A673 (cell line): ENCODE measurements at regions not wholly inside any gene's neighbourhood (a gene's known extent, or its start where the extent isn't known, plus 50 kb on each side); places are given as distances from the start of the nearest gene placed in this dataset.

Experiments used
- BruUV-seq: library from RNA; stranded (reverse); fragments of 400-500 nt; replicated peaks from 2 replicates; lab custom pipeline; 2021; lab: Mats Ljungman, UMichigan
- CTCF ChIA-PET: fragments of 300-600 bp; sonication (Branson Sonifier 250); formaldehyde crosslinking; loops from one replicate; lab custom pipeline; 2022; ENCODE audit warnings: antibody characterized with exemption; lab: Charles Lee
- POLR2A ChIA-PET: fragments of 300-600 bp; sonication (Branson Sonifier 250); formaldehyde crosslinking; loops from one replicate; lab custom pipeline; 2022; ENCODE audit warnings: antibody characterized with exemption; ENCODE audit not compliant: low non-redundant PET; lab: Charles Lee
- DNase-seq: peaks from one replicate; pipeline ENCODE4 v3.0.0-alpha.2; 2015; ENCODE audit warnings: low spot score
- H3K27ac ChIP-seq: fragments of 200-600 bp; sonication (generic); 2 replicates; pipeline ENCODE4 v1.5.1; 2016; ENCODE audit warnings: mixed run types, low read depth, mild to moderate bottlenecking, mixed read lengths, antibody characterized with exemption, low read length; ENCODE audit not compliant: poor library complexity, severe bottlenecking
- H3K27me3 ChIP-seq: fragments of 200-600 bp; sonication (generic); replicated peaks from 2 replicates; pipeline ENCODE4 v1.6.1; 2017; ENCODE audit warnings: mixed run types, low read depth, mild to moderate bottlenecking, mixed read lengths, antibody characterized with exemption, low read length; ENCODE audit not compliant: insufficient read depth, poor library complexity
- H3K36me3 ChIP-seq: fragments of 200-600 bp; sonication (generic); 2 replicates; pipeline ENCODE4 v1.6.1; 2016; ENCODE audit warnings: mixed run types, mild to moderate bottlenecking, mixed read lengths, antibody characterized with exemption, low read length; ENCODE audit not compliant: insufficient read depth, poor library complexity, severe bottlenecking
- H3K4me1 ChIP-seq: fragments of 200-600 bp; sonication (generic); 2 replicates; pipeline ENCODE4 v1.6.1; 2017; ENCODE audit warnings: mixed run types, mild to moderate bottlenecking, mixed read lengths, antibody characterized with exemption, low read length; ENCODE audit not compliant: insufficient read depth, poor library complexity, severe bottlenecking
- H3K4me3 ChIP-seq: fragments of 200-600 bp; sonication (generic); 2 replicates; pipeline ENCODE4 v1.5.1; 2016; ENCODE audit warnings: low read depth, mixed run types, mild to moderate bottlenecking, mixed read lengths, low read length; ENCODE audit not compliant: poor library complexity, severe bottlenecking
- H3K9me3 ChIP-seq: fragments of 200-600 bp; sonication (generic); 2 replicates; pipeline ENCODE4 v1.6.1; 2016; ENCODE audit warnings: mixed run types, low read depth, mild to moderate bottlenecking, mixed read lengths, antibody characterized with exemption, low read length; ENCODE audit not compliant: poor library complexity, severe bottlenecking
- CTCF ChIP-seq: fragments of 300-800, 200-600 bp; sonication (generic); conservative IDR thresholded peaks from 2 replicates; pipeline ENCODE4 v1.5.1; 2017; ENCODE audit warnings: low read depth, mild to moderate bottlenecking, antibody characterized with exemption, low read length, moderate library complexity, mixed read lengths
- EZH2 ChIP-seq: fragments of 200-600 bp; sonication (generic); IDR thresholded peaks from 2 replicates; pipeline ENCODE4 v1.6.1; 2017; ENCODE audit warnings: borderline replicate concordance, low read depth, mild to moderate bottlenecking, mixed read lengths, antibody characterized with exemption, low read length; ENCODE audit not compliant: poor library complexity, severe bottlenecking
- intact Hi-C: fragments of 100-400 bp; cut with micrococcal nuclease; formaldehyde crosslinking; loops from one replicate; pipeline ENCODE4 v1.10.0; 2022; ENCODE audit not compliant: unreplicated experiment

DNA sequence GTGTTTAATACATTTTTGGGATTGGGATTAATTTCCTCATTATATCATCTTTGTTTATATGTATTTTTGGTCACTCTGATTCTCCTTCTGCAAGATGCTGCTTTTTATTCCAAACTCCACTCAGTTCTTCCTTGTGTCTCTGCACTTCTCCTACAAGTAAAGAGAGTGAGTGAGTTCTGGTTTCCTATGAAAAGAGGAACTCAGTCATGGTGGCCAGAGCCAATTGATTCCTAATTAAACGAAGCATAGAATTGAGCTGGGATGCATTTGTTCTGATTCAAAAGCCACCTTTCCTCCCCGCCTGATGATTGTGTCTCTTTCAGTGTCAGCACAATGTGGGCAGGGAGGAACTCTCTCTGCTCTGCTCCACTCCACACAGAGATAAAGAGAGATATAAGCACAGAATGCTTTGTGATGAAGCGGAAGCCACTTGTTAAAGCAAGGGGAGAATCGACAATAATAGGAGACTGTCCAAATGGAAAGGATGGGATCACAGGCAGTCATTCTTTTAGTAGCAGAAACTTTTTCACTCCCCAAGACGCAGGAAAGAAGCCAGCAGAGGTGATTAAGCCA, 121.3 kb upstream of the GOT2 start:
- CTCF ChIA-PET, result no interaction called here
- intact Hi-C loops, result no loop called here
- no peak for DNase-seq
- no TSS peak for BruUV-seq
- Histone ChIP-seq H3K27ac (no peak overlapping the region), H3K4me3 (no peak overlapping the region), H3K36me3 (no peaks in the 10 kb centered on the region), H3K9me3 (no peaks in the 10 kb centered on the region), H3K4me1 (no peaks in the 10 kb centered on the region), H3K27me3 (peaks cover 48% of the 10 kb centered on the region)
- TF ChIP-seq CTCF (no peak), EZH2 (no peak)
- POLR2A ChIA-PET, result no interaction called here

GRCh38 chr16:58853854-58854791, 120.0 kb upstream of the GOT2 start:
- CTCF ChIA-PET, result no interaction called here
- POLR2A ChIA-PET, result interaction anchor here (0.6 kb wide), 1 partner anchor 100 kb away, joined by 3 read pairs; no protein-coding TSS in a partner anchor
- Histone ChIP-seq H3K9me3 (no peaks in the 10 kb centered on the region), H3K4me3 (no peak overlapping the region), H3K4me1 (no peaks in the 10 kb centered on the region), H3K27ac (no peak overlapping the region), H3K36me3 (no peaks in the 10 kb centered on the region), H3K27me3 (peaks cover 40% of the 10 kb centered on the region)
- intact Hi-C loops, result no loop called here
- TF ChIP-seq CTCF (no peak), EZH2 (no peak)
- no peak for DNase-seq
- BruUV-seq, result no TSS peak

DNA sequence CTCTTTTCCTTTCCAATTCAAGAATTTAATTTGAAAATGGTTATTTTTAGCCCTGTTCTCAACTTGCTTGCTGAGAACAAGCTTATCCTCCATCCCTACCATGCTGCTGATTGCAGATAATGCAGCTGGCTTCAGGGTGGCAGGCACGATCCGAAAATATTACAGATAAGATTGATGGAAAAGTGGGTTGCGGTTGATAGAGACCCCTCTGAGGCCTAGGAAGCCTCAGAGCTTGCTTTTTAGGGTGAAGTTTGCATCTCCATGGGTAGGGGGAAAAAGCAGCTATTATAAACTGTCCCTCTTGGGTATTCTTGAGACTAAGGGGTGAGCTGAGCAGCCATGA, 116.5 kb upstream of the GOT2 start:
- intact Hi-C loops, result no loop called here
- Histone ChIP-seq H3K36me3 (no peaks in the 10 kb centered on the region), H3K27ac (no peak overlapping the region), H3K27me3 (peaks cover 33% of the 10 kb centered on the region), H3K4me1 (no peaks in the 10 kb centered on the region), H3K4me3 (no peak overlapping the region), H3K9me3 (no peaks in the 10 kb centered on the region)
- ChIA-PET CTCF (no interaction called here), POLR2A (no interaction called here)
- no peak for DNase-seq
- BruUV-seq, result no TSS peak
- TF ChIP-seq EZH2, result no peak
- no peak for TF ChIP-seq CTCF
